ENCODE measurements at regions not wholly inside any gene's neighbourhood (a gene's known extent, or its start where the extent isn't known, plus 50 kb on each side); places are given as distances from the start of the nearest gene placed in this dataset.

DNA sequence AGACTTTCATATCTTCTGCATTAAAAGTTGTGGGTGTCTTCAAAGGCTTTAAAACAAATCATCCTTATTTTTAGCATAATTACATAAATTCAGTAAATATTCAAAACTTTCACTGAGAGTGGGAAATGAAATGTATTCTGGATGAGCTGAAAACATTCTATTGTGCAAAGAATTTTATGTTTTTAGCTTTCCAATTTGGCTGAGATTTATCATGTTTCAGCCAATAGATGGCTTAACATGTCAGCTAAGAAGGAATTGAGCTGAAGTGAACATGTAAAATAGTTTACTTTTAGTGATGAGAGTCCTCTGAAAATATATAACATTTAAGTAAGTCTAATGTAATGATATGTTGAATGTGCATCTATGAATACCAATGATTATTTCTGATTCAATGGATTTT is 213.5 kb upstream of the GIMD1 start:
- Histone ChIP-seq H3F3A (replicated peaks; ENCODE audit: low read depth) (no peaks in the 10 kb centered on the region), H3K36me3 (ENCODE audit: insufficient read depth) (no peaks in the 10 kb centered on the region), H3K4me1 (ENCODE audit: insufficient read depth) (0 out of 2 replicates have a peak, but pooled peaks cover 3% of the 10 kb centered on the region), H3K79me2 (replicated peaks; ENCODE audit: insufficient read depth) (no peaks in the 10 kb centered on the region), H3K4me2 (no peak overlapping the region), H2AFZ (no peak overlapping the region), H4K20me1 (replicated peaks; ENCODE audit: insufficient read depth) (no peaks in the 10 kb centered on the region), H3K27me3 (ENCODE audit: insufficient read depth) (no peaks in the 10 kb centered on the region), H3K27ac (ENCODE audit: low read depth) (no peak overlapping the region), H3K9me2 (ENCODE audit: insufficient read depth) (no peaks in the 10 kb centered on the region), H3K4me3 (no peak overlapping the region)
- no peaks in the 10 kb centered on the region for H3K9me3 Mint-ChIP-seq
- no peaks in the 10 kb centered on the region for H3K36me3 Mint-ChIP-seq (ENCODE audit: low read depth)
- no peak overlapping the region for H3K27ac Mint-ChIP-seq
- no peak overlapping the region for H3K4me3 Mint-ChIP-seq
- no peak for TF ChIP-seq ZNF331 (CRISPR knock-in tag; IDR thresholded peaks at IDR 0.05; ENCODE audit: low read depth)
- no peak for TF ChIP-seq NANOG (IDR thresholded peaks at IDR 0.05; ENCODE audit: borderline replicate concordance)
- no peak for TF ChIP-seq EZH2phosphoT487 (IDR thresholded peaks at IDR 0.05; ENCODE audit: unreplicated experiment)
- no peak for TF ChIP-seq JUNB (IDR thresholded peaks at IDR 0.05; ENCODE audit: unreplicated experiment)
- H3K27me3 Mint-ChIP-seq (ENCODE audit: insufficient read depth, low read depth, poor library complexity) = peaks cover 2% of the 10 kb centered on the region
- ATAC-seq (no peak), DNase-seq (ENCODE audit: low spot score) (no peak)
- peaks cover 12% of the 10 kb centered on the region for H3K4me1 Mint-ChIP-seq

DNA sequence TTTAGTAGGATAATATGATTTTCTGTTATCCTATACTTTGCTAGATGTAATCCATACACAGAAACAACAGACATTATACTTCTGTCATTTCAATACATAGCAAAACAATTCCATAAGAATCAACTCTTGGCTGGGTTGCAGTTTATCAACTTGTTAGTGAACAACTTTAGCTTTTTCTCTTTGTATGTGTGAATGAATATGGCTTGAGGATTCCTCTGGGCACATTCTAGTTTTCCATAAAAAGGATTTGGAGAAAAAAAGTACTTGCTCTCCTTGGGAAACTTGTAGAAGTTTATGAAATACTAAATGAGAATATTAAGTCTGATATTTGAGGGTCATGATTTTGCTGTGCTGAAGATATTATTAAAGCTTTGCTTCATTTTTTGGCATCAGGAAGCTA is 210.7 kb upstream of the GIMD1 start:
- H3K27me3 Mint-ChIP-seq (ENCODE audit: insufficient read depth, low read depth, poor library complexity) = peaks cover 2% of the 10 kb centered on the region
- no peak overlapping the region for H3K27ac Mint-ChIP-seq
- Histone ChIP-seq H3K4me2 (no peak overlapping the region), H3F3A (replicated peaks; ENCODE audit: low read depth) (no peaks in the 10 kb centered on the region), H3K27me3 (ENCODE audit: insufficient read depth) (no peaks in the 10 kb centered on the region), H3K9me2 (ENCODE audit: insufficient read depth) (no peaks in the 10 kb centered on the region), H3K27ac (ENCODE audit: low read depth) (no peak overlapping the region), H4K20me1 (replicated peaks; ENCODE audit: insufficient read depth) (no peaks in the 10 kb centered on the region), H3K4me1 (ENCODE audit: insufficient read depth) (0 out of 2 replicates have a peak, but pooled peaks cover 3% of the 10 kb centered on the region), H3K79me2 (replicated peaks; ENCODE audit: insufficient read depth) (no peaks in the 10 kb centered on the region), H2AFZ (no peak overlapping the region), H3K4me3 (no peak overlapping the region), H3K36me3 (ENCODE audit: insufficient read depth) (no peaks in the 10 kb centered on the region)
- H3K36me3 Mint-ChIP-seq (ENCODE audit: low read depth) = no peaks in the 10 kb centered on the region
- no peaks in the 10 kb centered on the region for H3K9me3 Mint-ChIP-seq
- ATAC-seq (no peak), DNase-seq (ENCODE audit: low spot score) (no peak)
- H3K4me3 Mint-ChIP-seq = no peak overlapping the region
- H3K4me1 Mint-ChIP-seq = peaks cover 10% of the 10 kb centered on the region
- TF ChIP-seq ZNF114 (CRISPR knock-in tag; IDR thresholded peaks at IDR 0.05) (no peak), POLR2AphosphoS5 (IDR thresholded peaks at IDR 0.05; ENCODE audit: low read depth) (no peak), JUNB (IDR thresholded peaks at IDR 0.05; ENCODE audit: unreplicated experiment) (no peak), CREB1 (CRISPR knock-in tag; IDR thresholded peaks at IDR 0.05; ENCODE audit: low read depth) (no peak), EZH2 (IDR thresholded peaks at IDR 0.05; ENCODE audit: low read depth, unreplicated experiment) (no peak), EZH2phosphoT487 (IDR thresholded peaks at IDR 0.05; ENCODE audit: unreplicated experiment) (no peak)
- TF ChIP-seq, protein P1, sequence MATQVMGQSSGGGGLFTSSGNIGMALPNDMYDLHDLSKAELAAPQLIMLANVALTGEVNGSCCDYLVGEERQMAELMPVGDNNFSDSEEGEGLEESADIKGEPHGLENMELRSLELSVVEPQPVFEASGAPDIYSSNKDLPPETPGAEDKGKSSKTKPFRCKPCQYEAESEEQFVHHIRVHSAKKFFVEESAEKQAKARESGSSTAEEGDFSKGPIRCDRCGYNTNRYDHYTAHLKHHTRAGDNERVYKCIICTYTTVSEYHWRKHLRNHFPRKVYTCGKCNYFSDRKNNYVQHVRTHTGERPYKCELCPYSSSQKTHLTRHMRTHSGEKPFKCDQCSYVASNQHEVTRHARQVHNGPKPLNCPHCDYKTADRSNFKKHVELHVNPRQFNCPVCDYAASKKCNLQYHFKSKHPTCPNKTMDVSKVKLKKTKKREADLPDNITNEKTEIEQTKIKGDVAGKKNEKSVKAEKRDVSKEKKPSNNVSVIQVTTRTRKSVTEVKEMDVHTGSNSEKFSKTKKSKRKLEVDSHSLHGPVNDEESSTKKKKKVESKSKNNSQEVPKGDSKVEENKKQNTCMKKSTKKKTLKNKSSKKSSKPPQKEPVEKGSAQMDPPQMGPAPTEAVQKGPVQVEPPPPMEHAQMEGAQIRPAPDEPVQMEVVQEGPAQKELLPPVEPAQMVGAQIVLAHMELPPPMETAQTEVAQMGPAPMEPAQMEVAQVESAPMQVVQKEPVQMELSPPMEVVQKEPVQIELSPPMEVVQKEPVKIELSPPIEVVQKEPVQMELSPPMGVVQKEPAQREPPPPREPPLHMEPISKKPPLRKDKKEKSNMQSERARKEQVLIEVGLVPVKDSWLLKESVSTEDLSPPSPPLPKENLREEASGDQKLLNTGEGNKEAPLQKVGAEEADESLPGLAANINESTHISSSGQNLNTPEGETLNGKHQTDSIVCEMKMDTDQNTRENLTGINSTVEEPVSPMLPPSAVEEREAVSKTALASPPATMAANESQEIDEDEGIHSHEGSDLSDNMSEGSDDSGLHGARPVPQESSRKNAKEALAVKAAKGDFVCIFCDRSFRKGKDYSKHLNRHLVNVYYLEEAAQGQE (IDR thresholded peaks at IDR 0.05; ENCODE audit: unreplicated experiment) = no peak
- TF ChIP-seq, protein P2, sequence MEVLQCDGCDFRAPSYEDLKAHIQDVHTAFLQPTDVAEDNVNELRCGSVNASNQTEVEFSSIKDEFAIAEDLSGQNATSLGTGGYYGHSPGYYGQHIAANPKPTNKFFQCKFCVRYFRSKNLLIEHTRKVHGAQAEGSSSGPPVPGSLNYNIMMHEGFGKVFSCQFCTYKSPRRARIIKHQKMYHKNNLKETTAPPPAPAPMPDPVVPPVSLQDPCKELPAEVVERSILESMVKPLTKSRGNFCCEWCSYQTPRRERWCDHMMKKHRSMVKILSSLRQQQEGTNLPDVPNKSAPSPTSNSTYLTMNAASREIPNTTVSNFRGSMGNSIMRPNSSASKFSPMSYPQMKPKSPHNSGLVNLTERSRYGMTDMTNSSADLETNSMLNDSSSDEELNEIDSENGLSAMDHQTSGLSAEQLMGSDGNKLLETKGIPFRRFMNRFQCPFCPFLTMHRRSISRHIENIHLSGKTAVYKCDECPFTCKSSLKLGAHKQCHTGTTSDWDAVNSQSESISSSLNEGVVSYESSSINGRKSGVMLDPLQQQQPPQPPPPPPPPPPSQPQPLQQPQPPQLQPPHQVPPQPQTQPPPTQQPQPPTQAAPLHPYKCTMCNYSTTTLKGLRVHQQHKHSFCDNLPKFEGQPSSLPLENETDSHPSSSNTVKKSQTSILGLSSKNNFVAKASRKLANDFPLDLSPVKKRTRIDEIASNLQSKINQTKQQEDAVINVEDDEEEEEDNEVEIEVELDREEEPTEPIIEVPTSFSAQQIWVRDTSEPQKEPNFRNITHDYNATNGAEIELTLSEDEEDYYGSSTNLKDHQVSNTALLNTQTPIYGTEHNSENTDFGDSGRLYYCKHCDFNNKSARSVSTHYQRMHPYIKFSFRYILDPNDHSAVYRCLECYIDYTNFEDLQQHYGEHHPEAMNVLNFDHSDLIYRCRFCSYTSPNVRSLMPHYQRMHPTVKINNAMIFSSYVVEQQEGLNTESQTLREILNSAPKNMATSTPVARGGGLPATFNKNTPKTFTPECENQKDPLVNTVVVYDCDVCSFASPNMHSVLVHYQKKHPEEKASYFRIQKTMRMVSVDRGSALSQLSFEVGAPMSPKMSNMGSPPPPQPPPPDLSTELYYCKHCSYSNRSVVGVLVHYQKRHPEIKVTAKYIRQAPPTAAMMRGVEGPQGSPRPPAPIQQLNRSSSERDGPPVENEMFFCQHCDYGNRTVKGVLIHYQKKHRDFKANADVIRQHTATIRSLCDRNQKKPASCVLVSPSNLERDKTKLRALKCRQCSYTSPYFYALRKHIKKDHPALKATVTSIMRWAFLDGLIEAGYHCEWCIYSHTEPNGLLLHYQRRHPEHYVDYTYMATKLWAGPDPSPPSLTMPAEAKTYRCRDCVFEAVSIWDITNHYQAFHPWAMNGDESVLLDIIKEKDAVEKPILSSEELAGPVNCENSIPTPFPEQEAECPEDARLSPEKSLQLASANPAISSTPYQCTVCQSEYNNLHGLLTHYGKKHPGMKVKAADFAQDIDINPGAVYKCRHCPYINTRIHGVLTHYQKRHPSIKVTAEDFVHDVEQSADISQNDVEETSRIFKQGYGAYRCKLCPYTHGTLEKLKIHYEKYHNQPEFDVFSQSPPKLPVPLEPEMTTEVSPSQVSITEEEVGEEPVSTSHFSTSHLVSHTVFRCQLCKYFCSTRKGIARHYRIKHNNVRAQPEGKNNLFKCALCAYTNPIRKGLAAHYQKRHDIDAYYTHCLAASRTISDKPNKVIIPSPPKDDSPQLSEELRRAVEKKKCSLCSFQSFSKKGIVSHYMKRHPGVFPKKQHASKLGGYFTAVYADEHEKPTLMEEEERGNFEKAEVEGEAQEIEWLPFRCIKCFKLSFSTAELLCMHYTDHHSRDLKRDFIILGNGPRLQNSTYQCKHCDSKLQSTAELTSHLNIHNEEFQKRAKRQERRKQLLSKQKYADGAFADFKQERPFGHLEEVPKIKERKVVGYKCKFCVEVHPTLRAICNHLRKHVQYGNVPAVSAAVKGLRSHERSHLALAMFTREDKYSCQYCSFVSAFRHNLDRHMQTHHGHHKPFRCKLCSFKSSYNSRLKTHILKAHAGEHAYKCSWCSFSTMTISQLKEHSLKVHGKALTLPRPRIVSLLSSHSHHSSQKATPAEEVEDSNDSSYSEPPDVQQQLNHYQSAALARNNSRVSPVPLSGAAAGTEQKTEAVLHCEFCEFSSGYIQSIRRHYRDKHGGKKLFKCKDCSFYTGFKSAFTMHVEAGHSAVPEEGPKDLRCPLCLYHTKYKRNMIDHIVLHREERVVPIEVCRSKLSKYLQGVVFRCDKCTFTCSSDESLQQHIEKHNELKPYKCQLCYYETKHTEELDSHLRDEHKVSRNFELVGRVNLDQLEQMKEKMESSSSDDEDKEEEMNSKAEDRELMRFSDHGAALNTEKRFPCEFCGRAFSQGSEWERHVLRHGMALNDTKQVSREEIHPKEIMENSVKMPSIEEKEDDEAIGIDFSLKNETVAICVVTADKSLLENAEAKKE (CRISPR knock-in tag; IDR thresholded peaks at IDR 0.05) = no peak
- TF ChIP-seq, protein P3, sequence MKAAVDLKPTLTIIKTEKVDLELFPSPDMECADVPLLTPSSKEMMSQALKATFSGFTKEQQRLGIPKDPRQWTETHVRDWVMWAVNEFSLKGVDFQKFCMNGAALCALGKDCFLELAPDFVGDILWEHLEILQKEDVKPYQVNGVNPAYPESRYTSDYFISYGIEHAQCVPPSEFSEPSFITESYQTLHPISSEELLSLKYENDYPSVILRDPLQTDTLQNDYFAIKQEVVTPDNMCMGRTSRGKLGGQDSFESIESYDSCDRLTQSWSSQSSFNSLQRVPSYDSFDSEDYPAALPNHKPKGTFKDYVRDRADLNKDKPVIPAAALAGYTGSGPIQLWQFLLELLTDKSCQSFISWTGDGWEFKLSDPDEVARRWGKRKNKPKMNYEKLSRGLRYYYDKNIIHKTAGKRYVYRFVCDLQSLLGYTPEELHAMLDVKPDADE (IDR thresholded peaks at IDR 0.05) = no peak

Data from GM23338 (cell line).